HUES48 (cell line): ENCODE measurements at regions not wholly inside any gene's neighbourhood (a gene's known extent, or its start where the extent isn't known, plus 50 kb on each side); places are given as distances from the start of the nearest gene placed in this dataset.

Experiments
- H3K27ac ChIP-seq: one replicate; pipeline ENCODE4 v1.7.0; 2013; ENCODE audit warnings: low read depth, low read length, inconsistent platforms
- H3K27me3 ChIP-seq: 2 replicates; pipeline ENCODE4 v1.6.1; 2013; ENCODE audit warnings: mild to moderate bottlenecking, low read length; ENCODE audit not compliant: control insufficient read depth, insufficient read depth
- H3K36me3 ChIP-seq: 2 replicates; pipeline ENCODE4 v1.6.1; 2013; ENCODE audit warnings: low read length; ENCODE audit not compliant: control insufficient read depth, insufficient read depth
- H3K4me1 ChIP-seq: 2 replicates; pipeline ENCODE4 v1.6.1; 2013; ENCODE audit warnings: mild to moderate bottlenecking, low read length; ENCODE audit not compliant: control insufficient read depth, insufficient read depth
- H3K4me3 ChIP-seq: 2 replicates; pipeline ENCODE4 v1.5.1; 2013; ENCODE audit warnings: mild to moderate bottlenecking, low read depth, low read length
- H3K9ac ChIP-seq: 2 replicates; pipeline ENCODE4 v1.6.1; 2013; ENCODE audit warnings: mild to moderate bottlenecking, low read depth, low read length, moderate library complexity
- H3K9me3 ChIP-seq: 2 replicates; pipeline ENCODE4 v1.6.1; 2013; ENCODE audit warnings: low read length; ENCODE audit not compliant: control insufficient read depth, insufficient read depth

DNA sequence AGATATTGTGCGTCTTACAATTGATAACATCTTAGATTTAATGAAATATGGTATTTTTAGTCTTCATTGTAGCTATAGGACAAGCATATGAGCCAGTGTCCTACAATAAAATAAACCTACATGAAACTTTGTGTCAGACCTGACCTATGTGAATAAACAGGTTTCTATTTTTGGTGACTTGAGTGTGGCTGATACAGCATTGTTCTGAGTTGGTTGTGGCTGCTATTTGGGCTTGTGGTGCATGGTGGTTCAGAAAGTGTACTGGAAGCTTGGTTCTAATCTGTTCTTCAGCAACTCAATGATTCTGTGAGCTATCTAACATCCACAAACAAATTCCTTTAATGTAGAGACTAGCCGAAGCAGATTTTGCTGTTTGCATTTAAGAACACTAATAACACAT is 64.9 kb upstream of the MAP2 start:
- no peak overlapping the region for H3K4me3 ChIP-seq
- no peaks in the 10 kb centered on the region for H3K27me3 ChIP-seq
- no peak overlapping the region for H3K9ac ChIP-seq
- H3K36me3 ChIP-seq, result no peaks in the 10 kb centered on the region
- no peaks in the 10 kb centered on the region for H3K9me3 ChIP-seq
- H3K4me1 ChIP-seq, result peaks cover 17% of the 10 kb centered on the region
- no peak overlapping the region for H3K27ac ChIP-seq

DNA sequence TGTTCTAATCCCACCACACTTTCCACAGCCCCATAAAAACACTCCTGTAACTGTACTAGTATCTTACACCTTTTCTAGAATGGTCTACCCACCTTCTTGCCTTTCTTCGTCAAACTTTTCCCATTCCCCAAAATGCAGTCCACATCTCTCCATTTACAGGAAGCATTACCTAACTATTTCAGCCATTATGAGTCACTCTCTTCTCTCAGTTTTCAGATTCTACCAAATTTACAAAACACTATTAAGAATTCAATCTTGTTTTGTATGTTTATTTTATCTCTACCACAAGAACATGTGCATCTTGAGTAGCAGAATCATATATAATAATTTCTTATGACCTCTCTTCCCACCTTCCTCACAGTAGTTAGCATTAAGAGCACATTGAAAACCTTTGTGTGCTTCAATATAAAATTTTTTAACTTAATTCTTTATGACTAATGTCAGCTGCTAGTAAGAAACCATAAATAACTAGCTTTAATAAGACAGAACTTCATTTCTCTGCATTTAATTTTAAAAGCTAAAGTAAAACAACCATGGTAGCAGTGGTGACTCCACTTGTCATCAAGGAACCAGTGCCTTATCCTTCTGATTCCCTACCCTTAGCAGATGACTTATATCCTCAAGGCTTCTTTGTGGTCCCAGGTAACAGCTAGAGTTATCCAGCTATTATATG is 56.6 kb upstream of the MAP2 start:
- no peak overlapping the region for H3K27ac ChIP-seq
- no peaks in the 10 kb centered on the region for H3K36me3 ChIP-seq

DNA sequence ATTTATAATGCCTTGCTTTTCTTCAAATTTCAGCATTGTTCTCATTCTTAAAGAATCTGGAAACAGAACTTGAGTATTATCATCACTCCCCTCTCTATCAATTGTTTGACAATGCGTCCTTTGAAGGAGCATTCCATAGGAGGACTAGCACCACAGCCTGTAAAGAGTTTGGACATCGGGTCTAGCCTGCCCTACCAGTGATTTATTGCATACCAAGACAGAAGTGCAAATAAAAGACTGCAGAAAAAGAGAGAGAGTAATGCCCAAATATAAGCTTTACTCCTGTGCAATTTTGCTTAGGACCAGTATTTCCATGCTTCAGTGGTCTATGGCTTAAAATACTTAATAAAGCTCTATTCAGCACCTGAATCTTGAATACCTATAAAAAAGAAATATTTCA is 55.4 kb upstream of the MAP2 start:
- no peaks in the 10 kb centered on the region for H3K36me3 ChIP-seq
- H3K27me3 ChIP-seq, result no peaks in the 10 kb centered on the region
- H3K4me1 ChIP-seq, result no peaks in the 10 kb centered on the region
- no peak overlapping the region for H3K9ac ChIP-seq
- H3K4me3 ChIP-seq, result no peak overlapping the region
- H3K27ac ChIP-seq, result no peak overlapping the region
- no peaks in the 10 kb centered on the region for H3K9me3 ChIP-seq

More for the DNA sequence above, 56.6 kb upstream of the MAP2 start:
- no peak overlapping the region for H3K9ac ChIP-seq
- no peaks in the 10 kb centered on the region for H3K9me3 ChIP-seq
- H3K4me3 ChIP-seq, result no peak overlapping the region
- no peaks in the 10 kb centered on the region; the same call in 1 of the 2 replicates for H3K4me1 ChIP-seq
- H3K27me3 ChIP-seq, result no peaks in the 10 kb centered on the region

DNA sequence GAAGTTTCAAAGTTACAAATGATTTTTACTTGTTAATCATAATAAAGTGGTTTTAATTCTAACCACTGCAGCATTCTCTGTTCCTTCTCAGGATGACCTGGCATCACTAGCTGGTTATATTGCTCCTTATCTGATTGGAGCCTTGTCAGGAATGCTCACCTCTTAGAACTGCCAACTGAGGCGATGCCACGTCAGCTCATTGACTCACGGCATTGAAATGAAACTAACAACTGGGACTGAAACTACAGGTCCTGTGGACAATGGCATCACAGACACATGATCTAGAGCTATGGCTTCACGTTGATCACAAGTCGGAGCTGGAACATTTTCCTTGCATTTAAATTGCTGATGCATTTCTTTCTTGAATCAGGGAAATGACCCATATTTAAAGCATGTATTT is 54.9 kb upstream of the MAP2 start:
- H3K4me1 ChIP-seq, result no peaks in the 10 kb centered on the region
- H3K4me3 ChIP-seq, result no peak overlapping the region
- no peaks in the 10 kb centered on the region for H3K9me3 ChIP-seq
- H3K36me3 ChIP-seq, result no peaks in the 10 kb centered on the region
- H3K9ac ChIP-seq, result no peak overlapping the region
- no peaks in the 10 kb centered on the region for H3K27me3 ChIP-seq
- H3K27ac ChIP-seq, result no peak overlapping the region

DNA sequence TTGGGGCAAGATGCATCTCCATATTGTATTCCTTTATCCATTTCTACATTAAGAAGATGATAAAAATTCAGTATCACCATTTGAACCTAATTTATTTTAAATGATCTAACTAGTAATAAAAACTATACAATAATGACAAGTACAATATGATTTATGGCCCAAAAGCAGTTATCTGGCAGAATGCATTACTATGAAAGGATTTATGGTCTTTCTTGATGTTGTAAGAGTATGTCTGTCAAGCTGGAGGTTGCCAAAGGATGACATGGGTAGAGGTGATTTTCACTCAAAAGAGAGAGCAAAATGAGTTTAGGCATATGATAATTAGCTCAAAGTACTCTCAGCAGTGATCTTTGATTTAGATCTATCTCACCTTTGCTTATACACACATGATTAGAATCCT is 54.2 kb upstream of the MAP2 start:
- no peak overlapping the region for H3K4me3 ChIP-seq
- H3K9me3 ChIP-seq, result no peaks in the 10 kb centered on the region
- H3K27ac ChIP-seq, result no peak overlapping the region
- H3K4me1 ChIP-seq, result no peaks in the 10 kb centered on the region
- H3K27me3 ChIP-seq, result no peaks in the 10 kb centered on the region
- no peaks in the 10 kb centered on the region for H3K36me3 ChIP-seq
- no peak overlapping the region for H3K9ac ChIP-seq

DNA sequence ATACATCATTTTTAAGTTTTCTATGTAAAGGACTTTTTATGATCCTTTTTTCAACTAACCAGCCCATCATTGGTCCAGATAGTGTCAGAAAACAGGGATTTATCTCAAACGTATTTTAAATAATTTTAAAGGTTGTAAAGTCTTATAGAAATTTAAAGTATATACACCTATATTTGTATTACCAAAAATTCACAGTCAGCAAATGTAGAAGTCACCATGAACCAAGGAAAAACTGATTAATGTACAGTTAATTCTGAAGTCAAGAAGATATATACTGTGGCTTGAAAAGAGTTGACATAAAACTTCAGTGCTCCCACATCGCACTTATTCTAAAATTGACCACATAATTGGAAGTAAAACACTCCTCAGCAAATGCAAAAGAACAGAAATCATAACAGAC is 52.4 kb upstream of the MAP2 start:
- Histone ChIP-seq H3K9ac (no peak overlapping the region), H3K27me3 (no peaks in the 10 kb centered on the region), H3K9me3 (no peaks in the 10 kb centered on the region), H3K4me3 (no peak overlapping the region), H3K4me1 (no peaks in the 10 kb centered on the region), H3K27ac (no peak overlapping the region), H3K36me3 (no peaks in the 10 kb centered on the region)
